Fibroblast of lung (primary cell): ENCODE measurements at regions not wholly inside any gene's neighbourhood (a gene's known extent, or its start where the extent isn't known, plus 50 kb on each side); places are given as distances from the start of the nearest gene placed in this dataset.

Experiments
- DNase-seq, 2 donors: peaks; one replicate each; pipeline versions ENCODE4 v3.0.0 to v3.0.0-alpha.2; 2010; ENCODE audit warnings: low read depth in 2 of 2
- H2AFZ ChIP-seq: 2 replicates; pipeline ENCODE4 v1.5.1; 2012; ENCODE audit warnings: low read length, control low read depth, inconsistent platforms
- H3K27ac ChIP-seq: 2 replicates; pipeline ENCODE4 v1.5.1; 2011; ENCODE audit warnings: low read length, control low read depth; ENCODE audit not compliant: insufficient read depth
- H3K27me3 ChIP-seq: 2 replicates; pipeline ENCODE4 v1.5.1; 2011; ENCODE audit warnings: mild to moderate bottlenecking, low read length; ENCODE audit not compliant: control insufficient read depth, insufficient read depth
- H3K36me3 ChIP-seq: 2 replicates; pipeline ENCODE4 v1.5.1; 2011; ENCODE audit warnings: low read length; ENCODE audit not compliant: control insufficient read depth, insufficient read depth
- H3K4me1 ChIP-seq: 2 replicates; pipeline ENCODE4 v1.5.1; 2011; ENCODE audit warnings: low read length; ENCODE audit not compliant: control insufficient read depth, insufficient read depth; ENCODE audit errors: extremely low read depth
- H3K4me2 ChIP-seq: 2 replicates; pipeline ENCODE4 v1.5.1; 2011; ENCODE audit warnings: low read length, control low read depth; ENCODE audit not compliant: insufficient read depth; ENCODE audit errors: extremely low read depth
- H3K4me3 ChIP-seq, 4 experiments: fragments of 200-600 bp in 1 of 4; sonication (generic) in 1 of 4; replicated peaks in 1 of 4; 2 replicates each; pipeline ENCODE4 v1.5.1; 2011 to 2016; ENCODE audit warnings: low read length in 4 of 4, low read depth in 3 of 4, mild to moderate bottlenecking in 3 of 4, control low read depth in 2 of 4, inconsistent platforms in 1 of 4, mixed read lengths in 1 of 4; ENCODE audit not compliant: insufficient read depth in 1 of 4; ENCODE audit errors: control extremely low read depth in 1 of 4
- H3K79me2 ChIP-seq: 2 replicates; pipeline ENCODE4 v1.5.1; 2012; ENCODE audit warnings: mild to moderate bottlenecking, low read length, inconsistent platforms; ENCODE audit not compliant: control insufficient read depth, insufficient read depth
- H3K9ac ChIP-seq: 2 replicates; pipeline ENCODE4 v1.5.1; 2011; ENCODE audit warnings: mild to moderate bottlenecking, low read length, control low read depth; ENCODE audit not compliant: insufficient read depth
- H3K9me3 ChIP-seq: 2 replicates; pipeline ENCODE4 v1.5.1; 2012; ENCODE audit warnings: low read depth, low read length; ENCODE audit not compliant: control insufficient read depth, insufficient read depth
- H4K20me1 ChIP-seq: 2 replicates; pipeline ENCODE4 v1.5.1; 2011; ENCODE audit warnings: low read length; ENCODE audit not compliant: control insufficient read depth, insufficient read depth; ENCODE audit errors: extremely low read depth
- EZH2 ChIP-seq: IDR thresholded peaks from 2 replicates; pipeline ENCODE4 v1.5.1; 2012; ENCODE audit warnings: low read length, control low read depth, mild to moderate bottlenecking; ENCODE audit errors: missing control alignments
- TF ChIP-seq, protein P1 (sequence below), 2 donors: IDR thresholded peaks in 1 of 2; conservative IDR thresholded peaks in 1 of 2; 1 replicate in 1 of 2; 2 replicates in 1 of 2; pipeline ENCODE4 v1.5.1; 2011 to 2012; ENCODE audit warnings: low read length in 2 of 2, control low read depth in 1 of 2, inconsistent platforms in 1 of 2, low read depth in 1 of 2, mild to moderate bottlenecking in 1 of 2

DNA sequence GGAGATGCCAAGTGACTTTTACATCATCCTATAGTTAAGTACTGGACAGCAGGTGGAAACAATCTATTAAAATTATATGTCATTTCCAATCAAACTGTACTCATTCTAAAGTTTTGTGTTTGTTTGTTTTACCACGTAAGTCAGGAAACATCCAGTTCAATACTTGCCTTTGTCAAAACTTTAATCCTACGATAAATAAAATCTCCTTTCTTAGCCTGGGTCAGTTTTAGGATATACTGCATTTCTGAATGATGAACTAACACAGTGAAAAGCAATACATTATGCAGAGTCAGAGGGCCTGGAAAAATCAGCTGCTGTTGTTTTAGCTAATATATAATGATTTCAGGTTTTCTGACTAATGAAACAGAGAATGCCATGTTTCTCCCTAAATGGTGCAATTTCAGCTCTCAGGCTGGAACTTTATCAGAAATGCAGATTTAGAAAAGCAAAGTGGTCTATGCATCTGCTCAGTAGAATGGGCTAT, 756.4 kb downstream of the CDH11 start:
- no peaks in the 10 kb centered on the region for H3K9me3 ChIP-seq
- H4K20me1 ChIP-seq: no peaks in the 10 kb centered on the region
- H3K4me3 ChIP-seq: no peak overlapping the region
- H3K4me1 ChIP-seq: peaks cover 3% of the 10 kb centered on the region
- H3K79me2 ChIP-seq: no peaks in the 10 kb centered on the region
- no peak overlapping the region for H3K4me2 ChIP-seq
- no peak overlapping the region for H3K9ac ChIP-seq
- H2AFZ ChIP-seq: no peak overlapping the region
- H3K27ac ChIP-seq: no peak overlapping the region
- H3K36me3 ChIP-seq: no peaks in the 10 kb centered on the region
- peak; percentile 39 to 43 for DNase-seq
- TF ChIP-seq, protein P1, sequence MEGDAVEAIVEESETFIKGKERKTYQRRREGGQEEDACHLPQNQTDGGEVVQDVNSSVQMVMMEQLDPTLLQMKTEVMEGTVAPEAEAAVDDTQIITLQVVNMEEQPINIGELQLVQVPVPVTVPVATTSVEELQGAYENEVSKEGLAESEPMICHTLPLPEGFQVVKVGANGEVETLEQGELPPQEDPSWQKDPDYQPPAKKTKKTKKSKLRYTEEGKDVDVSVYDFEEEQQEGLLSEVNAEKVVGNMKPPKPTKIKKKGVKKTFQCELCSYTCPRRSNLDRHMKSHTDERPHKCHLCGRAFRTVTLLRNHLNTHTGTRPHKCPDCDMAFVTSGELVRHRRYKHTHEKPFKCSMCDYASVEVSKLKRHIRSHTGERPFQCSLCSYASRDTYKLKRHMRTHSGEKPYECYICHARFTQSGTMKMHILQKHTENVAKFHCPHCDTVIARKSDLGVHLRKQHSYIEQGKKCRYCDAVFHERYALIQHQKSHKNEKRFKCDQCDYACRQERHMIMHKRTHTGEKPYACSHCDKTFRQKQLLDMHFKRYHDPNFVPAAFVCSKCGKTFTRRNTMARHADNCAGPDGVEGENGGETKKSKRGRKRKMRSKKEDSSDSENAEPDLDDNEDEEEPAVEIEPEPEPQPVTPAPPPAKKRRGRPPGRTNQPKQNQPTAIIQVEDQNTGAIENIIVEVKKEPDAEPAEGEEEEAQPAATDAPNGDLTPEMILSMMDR (conservative IDR thresholded peaks at IDR 0.05 in 1 of 2, IDR thresholded peaks at IDR 0.05 in 1 of 2; ENCODE audit: low read depth in 1 of 2, low read length in 2 of 2): no peak
- no peak for TF ChIP-seq EZH2
- no peaks in the 10 kb centered on the region for H3K27me3 ChIP-seq

DNA sequence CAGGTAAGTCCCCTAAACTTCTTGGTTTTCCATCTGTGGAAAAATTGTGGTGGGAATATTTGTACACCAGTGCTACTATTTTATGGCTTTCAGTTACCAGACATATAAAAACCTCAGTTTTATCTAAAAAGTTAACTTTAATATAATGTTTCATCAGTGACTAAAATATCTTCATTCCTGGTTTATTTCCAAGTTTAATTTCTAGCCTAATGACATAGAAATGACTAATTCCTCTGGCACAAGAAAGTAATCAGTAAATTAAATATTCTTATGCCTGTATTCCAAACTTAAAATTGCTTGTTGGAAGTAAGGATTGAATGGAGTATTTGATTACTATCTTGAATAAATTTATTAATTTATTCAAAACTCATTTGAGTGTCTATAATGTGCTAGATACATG, 757.0 kb downstream of the CDH11 start:
- Histone ChIP-seq H2AFZ (no peak overlapping the region), H3K36me3 (no peaks in the 10 kb centered on the region), H4K20me1 (no peaks in the 10 kb centered on the region), H3K4me1 (peaks cover 3% of the 10 kb centered on the region), H3K9me3 (no peaks in the 10 kb centered on the region), H3K27me3 (no peaks in the 10 kb centered on the region), H3K79me2 (no peaks in the 10 kb centered on the region), H3K4me2 (no peak overlapping the region), H3K9ac (no peak overlapping the region), H3K4me3 (no peak overlapping the region), H3K27ac (no peak overlapping the region)
- no peak for TF ChIP-seq EZH2
- TF ChIP-seq, protein P1 (conservative IDR thresholded peaks at IDR 0.05 in 1 of 2, IDR thresholded peaks at IDR 0.05 in 1 of 2; ENCODE audit: low read depth in 1 of 2, low read length in 2 of 2): no peak
- DNase-seq: peak; percentile 23 to 32

GRCh38 chr16:64364416-64364815, 757.4 kb downstream of the CDH11 start:
- H3K27ac ChIP-seq: no peak overlapping the region

More at GRCh38 chr16:64364416-64364815, 757.4 kb downstream of the CDH11 start:
- no peak for DNase-seq
- Histone ChIP-seq H3K36me3 (no peaks in the 10 kb centered on the region), H3K9me3 (no peaks in the 10 kb centered on the region), H3K4me1 (peaks cover 3% of the 10 kb centered on the region), H3K4me3 (no peak overlapping the region), H2AFZ (no peak overlapping the region), H4K20me1 (no peaks in the 10 kb centered on the region), H3K79me2 (no peaks in the 10 kb centered on the region), H3K27me3 (no peaks in the 10 kb centered on the region), H3K9ac (no peak overlapping the region), H3K4me2 (no peak overlapping the region)
- no peak for TF ChIP-seq EZH2
- TF ChIP-seq, protein P1 (conservative IDR thresholded peaks at IDR 0.05 in 1 of 2, IDR thresholded peaks at IDR 0.05 in 1 of 2; ENCODE audit: low read depth in 1 of 2, low read length in 2 of 2): no peak
